ENCODE measurements at regions not wholly inside any gene's neighbourhood (a gene's known extent, or its start where the extent isn't known, plus 50 kb on each side); places are given as distances from the start of the nearest gene placed in this dataset.

DNA sequence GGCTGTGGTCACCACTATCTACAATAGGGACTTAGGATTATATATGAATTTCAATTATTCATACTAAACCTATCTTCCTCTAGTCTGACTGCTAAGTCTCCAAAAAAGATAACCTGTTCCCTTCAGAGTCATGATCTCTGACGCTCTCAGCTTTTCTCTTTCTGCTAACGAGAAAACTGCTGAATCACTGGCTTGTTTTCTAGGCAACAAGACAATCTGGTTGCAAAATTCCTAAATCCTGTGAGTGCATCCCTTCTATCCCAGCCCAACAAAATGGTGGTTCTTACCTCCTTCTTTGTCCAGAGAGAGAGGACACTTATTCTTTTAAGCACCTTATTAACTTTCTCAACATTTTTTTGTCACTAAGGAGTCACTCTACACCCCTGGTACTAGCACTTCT, 312.3 kb upstream of the PKDCC start:
- TF ChIP-seq, protein P1, sequence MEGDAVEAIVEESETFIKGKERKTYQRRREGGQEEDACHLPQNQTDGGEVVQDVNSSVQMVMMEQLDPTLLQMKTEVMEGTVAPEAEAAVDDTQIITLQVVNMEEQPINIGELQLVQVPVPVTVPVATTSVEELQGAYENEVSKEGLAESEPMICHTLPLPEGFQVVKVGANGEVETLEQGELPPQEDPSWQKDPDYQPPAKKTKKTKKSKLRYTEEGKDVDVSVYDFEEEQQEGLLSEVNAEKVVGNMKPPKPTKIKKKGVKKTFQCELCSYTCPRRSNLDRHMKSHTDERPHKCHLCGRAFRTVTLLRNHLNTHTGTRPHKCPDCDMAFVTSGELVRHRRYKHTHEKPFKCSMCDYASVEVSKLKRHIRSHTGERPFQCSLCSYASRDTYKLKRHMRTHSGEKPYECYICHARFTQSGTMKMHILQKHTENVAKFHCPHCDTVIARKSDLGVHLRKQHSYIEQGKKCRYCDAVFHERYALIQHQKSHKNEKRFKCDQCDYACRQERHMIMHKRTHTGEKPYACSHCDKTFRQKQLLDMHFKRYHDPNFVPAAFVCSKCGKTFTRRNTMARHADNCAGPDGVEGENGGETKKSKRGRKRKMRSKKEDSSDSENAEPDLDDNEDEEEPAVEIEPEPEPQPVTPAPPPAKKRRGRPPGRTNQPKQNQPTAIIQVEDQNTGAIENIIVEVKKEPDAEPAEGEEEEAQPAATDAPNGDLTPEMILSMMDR (IDR thresholded peaks at IDR 0.05): no peak
- no peak for TF ChIP-seq POLR2A (IDR thresholded peaks at IDR 0.05)
